Naive B cell (primary cell): ENCODE measurements at regions not wholly inside any gene's neighbourhood (a gene's known extent, or its start where the extent isn't known, plus 50 kb on each side); places are given as distances from the start of the nearest gene placed in this dataset.

ENCODE experiments used
- ATAC-seq, 2 donors: fragments of 150-1000 bp; cut with Tn5 transposase; 2 replicates each; pipeline ENCODE4 v1.10.0; 2021; ENCODE audit warnings: low read depth in 2 of 2, mild to moderate bottlenecking in 2 of 2, moderate library complexity in 2 of 2
- DNase-seq: peaks from one replicate; pipeline ENCODE4 v3.0.0; 2022
- H3K27ac Mint-ChIP-seq, 6 donors: one replicate each; pipeline ENCODE4 v1.8.0; 2020 to 2022; ENCODE audit warnings: mild to moderate bottlenecking in 6 of 6, mixed read lengths in 6 of 6, moderate library complexity in 5 of 6, inconsistent platforms in 2 of 6
- H3K27me3 Mint-ChIP-seq, 3 donors: one replicate each; pipeline ENCODE4 v1.8.0; 2021 to 2022; ENCODE audit warnings: mixed read lengths in 3 of 3, mild to moderate bottlenecking in 1 of 3
- H3K36me3 Mint-ChIP-seq, 2 donors: one replicate each; pipeline ENCODE4 v1.8.0; 2020 to 2022; ENCODE audit warnings: mixed read lengths in 2 of 2, inconsistent platforms in 1 of 2, mild to moderate bottlenecking in 1 of 2
- H3K4me1 Mint-ChIP-seq, 3 donors: one replicate each; pipeline ENCODE4 v1.8.0; 2020 to 2022; ENCODE audit warnings: mixed read lengths in 3 of 3, inconsistent platforms in 1 of 3, mild to moderate bottlenecking in 1 of 3, moderate library complexity in 1 of 3
- H3K4me3 Mint-ChIP-seq, 8 donors: one replicate each; pipeline ENCODE4 v1.8.0; 2020 to 2022; ENCODE audit warnings: mild to moderate bottlenecking in 8 of 8, mixed read lengths in 8 of 8, moderate library complexity in 8 of 8, inconsistent platforms in 2 of 8
- H3K9me3 Mint-ChIP-seq, 7 donors: one replicate each; pipeline ENCODE4 v1.8.0; 2020 to 2022; ENCODE audit warnings: mixed read lengths in 7 of 7, mild to moderate bottlenecking in 5 of 7, inconsistent platforms in 2 of 7, moderate library complexity in 1 of 7

GRCh38 chr1:5751833-5752745 is 240.1 kb downstream of the NPHP4 start:
- Mint-ChIP-seq H3K27me3 (peaks cover 13 to 20% (median 14%) of the 10 kb centered on the region in 3 donors), H3K4me3 (peak overlapping the region in 1 of 8 donors; percentile 72), H3K9me3 (peaks cover 0 to 5% (median 0%) of the 10 kb centered on the region in 7 donors), H3K4me1 (no peaks in the 10 kb centered on the region), H3K36me3 (no peaks in the 10 kb centered on the region), H3K27ac (no peak overlapping the region)
- no peak for DNase-seq
- no peak for ATAC-seq

GRCh38 chr1:5751163-5751540 is 241.1 kb downstream of the NPHP4 start:
- Mint-ChIP-seq H3K36me3 (no peaks in the 10 kb centered on the region), H3K4me1 (no peaks in the 10 kb centered on the region), H3K9me3 (peaks cover 0 to 5% (median 0%) of the 10 kb centered on the region in 7 donors), H3K27ac (no peak overlapping the region), H3K4me3 (no peak overlapping the region), H3K27me3 (peaks cover 13 to 16% (median 14%) of the 10 kb centered on the region in 3 donors)
- DNase-seq (no peak), ATAC-seq (no peak)

GRCh38 chr1:5750186-5751162 is 241.8 kb downstream of the NPHP4 start:
- Mint-ChIP-seq H3K4me3 (no peak overlapping the region), H3K36me3 (no peaks in the 10 kb centered on the region), H3K27me3 (peaks cover 13 to 18% (median 18%) of the 10 kb centered on the region in 3 donors), H3K27ac (peak overlapping the region in 1 of 6 donors; percentile 1), H3K9me3 (peaks cover 0 to 5% (median 0%) of the 10 kb centered on the region in 7 donors), H3K4me1 (no peaks in the 10 kb centered on the region)
- DNase-seq, result no peak
- ATAC-seq, result no peak

DNA sequence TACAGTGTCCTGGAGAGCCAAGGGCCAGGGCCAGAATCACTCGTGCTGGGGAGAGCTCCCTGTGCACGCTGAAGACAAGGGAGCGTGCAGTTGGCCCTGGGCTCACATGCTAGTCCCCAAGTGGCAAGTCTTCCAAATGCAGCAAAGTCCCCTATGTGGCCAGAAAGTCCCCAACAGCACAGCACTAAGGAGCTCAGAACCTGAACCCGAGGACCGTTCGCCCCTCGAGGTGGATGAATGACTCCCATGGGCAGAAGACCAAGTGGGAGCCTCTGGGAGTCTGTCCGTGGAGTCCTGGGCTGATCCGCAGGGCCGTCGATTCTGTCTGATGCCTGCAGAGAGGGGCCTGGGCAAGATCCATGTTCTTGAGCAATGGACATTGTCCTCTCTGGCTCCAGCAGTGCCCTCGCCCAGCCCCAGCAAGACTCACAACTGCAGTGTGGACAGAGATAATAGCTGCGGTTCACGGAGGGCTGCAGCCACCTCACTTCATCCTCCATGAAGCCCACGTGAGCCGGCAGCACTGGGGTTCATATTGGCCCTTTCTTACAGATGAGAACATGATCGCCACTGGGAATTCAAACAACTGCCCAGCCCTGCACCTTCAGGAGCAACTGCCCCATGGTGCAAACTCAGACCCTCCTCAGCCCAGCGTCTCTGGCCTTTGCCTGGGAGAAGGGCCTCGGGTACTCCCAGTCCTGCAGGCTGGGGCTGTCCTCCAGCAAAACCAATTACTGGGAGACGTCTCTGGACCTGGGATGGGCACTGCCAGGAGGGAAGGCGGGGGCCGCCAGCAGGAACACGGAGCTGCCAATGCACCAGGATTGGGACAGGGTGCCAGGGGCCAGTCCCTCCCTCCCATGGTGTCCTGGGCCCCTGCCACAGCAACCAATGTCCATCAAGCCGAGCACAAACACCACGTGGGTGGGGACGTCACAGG is 243.7 kb downstream of the NPHP4 start:
- H3K9me3 Mint-ChIP-seq, result peaks cover 0 to 5% (median 0%) of the 10 kb centered on the region in 7 donors
- H3K4me3 Mint-ChIP-seq, result no peak overlapping the region
- no peak for ATAC-seq

DNA sequence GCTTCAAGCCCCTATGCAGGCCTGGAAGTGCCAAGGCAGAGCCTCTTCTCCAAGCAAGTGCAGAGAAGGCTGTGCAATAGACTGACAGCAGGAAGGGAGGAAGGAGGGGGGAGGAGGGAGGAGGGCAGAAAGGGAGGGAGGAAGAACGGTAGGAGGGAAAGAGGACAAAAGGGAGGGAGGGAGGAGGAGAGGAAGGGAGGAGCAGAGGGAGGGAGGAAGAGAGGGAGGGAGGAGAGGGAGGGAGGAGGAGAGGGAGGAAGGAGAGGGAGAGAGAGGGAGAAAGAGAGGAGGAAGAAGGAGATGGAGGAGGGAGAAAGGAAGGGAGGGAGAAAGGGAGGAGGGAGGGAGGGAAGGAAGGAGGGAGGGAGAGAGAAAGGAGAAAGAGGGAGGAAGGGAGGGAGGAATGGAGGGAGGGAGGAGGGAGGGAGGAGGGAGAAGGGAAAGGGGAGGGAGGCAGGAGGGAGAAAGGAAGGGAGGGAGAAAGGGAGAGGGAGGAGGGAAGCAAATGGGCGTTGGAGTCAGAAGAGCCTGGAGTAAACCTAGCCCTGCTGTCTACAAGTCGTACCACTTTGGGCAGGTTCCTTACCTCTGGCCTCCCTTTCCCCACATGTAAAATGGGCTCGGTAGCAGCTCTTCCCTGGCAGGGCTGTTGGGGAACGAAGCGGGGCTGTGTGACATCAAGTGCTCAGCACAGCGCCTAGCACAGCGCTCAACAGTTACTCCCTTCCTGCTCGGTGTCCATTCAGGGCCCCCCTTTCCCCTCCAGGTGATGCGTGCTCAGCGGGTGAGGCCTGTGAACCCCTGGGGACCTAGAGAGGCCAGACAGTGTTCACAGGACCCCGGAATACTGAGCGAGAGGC is 244.6 kb downstream of the NPHP4 start:
- Mint-ChIP-seq H3K4me1 (peaks cover 0 to 4% (median 0%) of the 10 kb centered on the region in 3 donors), H3K27ac (no peak overlapping the region), H3K4me3 (no peak overlapping the region), H3K27me3 (peaks cover 18 to 36% (median 28%) of the 10 kb centered on the region in 3 donors), H3K9me3 (peaks cover 0 to 5% (median 0%) of the 10 kb centered on the region in 7 donors), H3K36me3 (no peaks in the 10 kb centered on the region)
- DNase-seq (no peak), ATAC-seq (no peak)

More for the DNA sequence above, 243.7 kb downstream of the NPHP4 start:
- Mint-ChIP-seq H3K36me3 (no peaks in the 10 kb centered on the region), H3K4me1 (peaks cover 0 to 4% (median 0%) of the 10 kb centered on the region in 3 donors), H3K27ac (no peak overlapping the region), H3K27me3 (peaks cover 15 to 33% (median 26%) of the 10 kb centered on the region in 3 donors)
- DNase-seq, result no peak

DNA sequence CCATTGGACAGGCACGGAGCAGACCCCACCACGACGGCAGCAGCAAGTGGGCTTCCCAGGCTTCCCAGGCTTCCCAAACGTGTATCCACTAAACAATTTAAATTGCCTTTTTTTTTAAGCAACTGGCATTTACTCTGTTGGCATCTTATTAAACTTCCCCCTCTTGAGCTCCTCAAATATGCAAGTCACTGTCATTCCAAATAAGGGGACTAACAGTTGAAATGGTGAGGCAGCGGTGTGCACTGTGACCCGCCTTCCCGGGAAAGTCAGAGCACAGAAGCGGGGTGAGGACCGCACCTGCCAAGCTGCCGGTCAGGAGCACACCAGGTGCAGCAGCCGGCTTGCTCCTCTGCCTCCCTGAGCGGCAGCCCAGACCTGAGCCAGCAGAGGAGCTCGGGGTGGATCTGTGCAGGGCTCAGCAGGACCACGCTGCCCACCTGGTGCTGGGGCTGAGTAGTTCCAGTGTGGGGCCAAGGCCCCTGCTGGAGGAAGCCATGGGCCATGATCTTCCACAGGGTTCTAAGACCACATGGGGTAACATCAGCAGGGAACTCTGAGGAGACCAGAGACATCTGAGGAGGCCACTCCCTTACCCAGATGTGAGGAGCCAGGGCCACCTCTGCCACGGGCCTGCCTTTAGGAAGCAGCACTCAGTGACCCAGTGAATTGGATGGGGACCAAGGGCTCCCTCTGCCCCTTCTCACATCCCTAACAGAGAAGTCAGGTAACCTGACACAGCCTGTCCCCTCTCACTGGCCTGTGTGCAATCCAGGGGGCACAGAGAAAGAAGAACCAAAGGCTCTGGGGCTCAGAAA is 245.4 kb downstream of the NPHP4 start:
- no peak for ATAC-seq
- Mint-ChIP-seq H3K27me3 (peaks cover 22 to 40% (median 30%) of the 10 kb centered on the region in 3 donors), H3K4me3 (no peak overlapping the region), H3K36me3 (no peaks in the 10 kb centered on the region), H3K9me3 (peaks cover 0 to 5% (median 0%) of the 10 kb centered on the region in 7 donors), H3K27ac (no peak overlapping the region), H3K4me1 (peaks cover 0 to 4% (median 0%) of the 10 kb centered on the region in 3 donors)
- no peak for DNase-seq

DNA sequence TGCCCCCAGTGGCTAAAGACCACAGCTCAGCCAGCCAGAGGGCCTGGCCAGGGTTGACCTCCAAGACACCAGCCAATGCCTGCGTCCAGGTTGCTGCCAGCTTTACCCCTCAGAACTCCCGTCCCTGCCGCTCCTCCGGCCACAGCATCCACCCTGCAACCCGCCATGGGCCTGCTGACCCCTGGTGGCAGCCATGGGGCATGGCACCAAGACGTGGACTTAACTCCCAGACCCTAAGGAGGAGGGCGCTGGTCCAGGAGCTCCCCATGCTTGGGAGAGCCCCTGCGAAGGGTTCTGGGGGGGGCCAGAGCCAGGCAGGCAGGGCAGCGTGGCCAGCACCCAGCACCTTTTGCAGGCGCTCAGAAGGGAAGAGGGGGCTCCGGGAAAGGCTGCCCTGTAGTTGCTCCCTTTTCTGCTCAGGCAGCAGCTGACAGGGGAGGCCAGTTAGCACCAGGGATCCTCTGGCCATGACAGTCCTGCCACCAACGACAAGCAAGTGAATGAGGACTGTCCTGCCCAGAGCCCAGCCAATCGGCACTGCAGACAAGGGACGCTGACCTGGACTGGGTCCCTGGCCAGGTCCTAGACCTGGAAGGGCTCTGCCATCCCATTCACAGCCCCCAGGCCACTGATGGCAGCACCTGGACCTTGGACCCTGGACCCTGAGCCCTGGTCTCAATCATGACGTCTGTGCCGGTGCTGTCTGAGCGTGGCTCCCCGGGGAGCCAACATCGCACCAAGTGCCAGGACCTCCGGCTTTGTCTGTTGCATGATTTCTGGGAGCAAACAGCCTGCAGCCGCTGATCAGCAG is 246.2 kb downstream of the NPHP4 start:
- Mint-ChIP-seq H3K27ac (no peak overlapping the region), H3K36me3 (no peaks in the 10 kb centered on the region), H3K9me3 (peaks cover 0 to 5% (median 0%) of the 10 kb centered on the region in 7 donors), H3K4me1 (peaks cover 0 to 4% (median 0%) of the 10 kb centered on the region in 3 donors), H3K4me3 (no peak overlapping the region), H3K27me3 (peaks cover 22 to 40% (median 26%) of the 10 kb centered on the region in 3 donors)
- ATAC-seq, result no peak
- DNase-seq, result peak; percentile 10

DNA sequence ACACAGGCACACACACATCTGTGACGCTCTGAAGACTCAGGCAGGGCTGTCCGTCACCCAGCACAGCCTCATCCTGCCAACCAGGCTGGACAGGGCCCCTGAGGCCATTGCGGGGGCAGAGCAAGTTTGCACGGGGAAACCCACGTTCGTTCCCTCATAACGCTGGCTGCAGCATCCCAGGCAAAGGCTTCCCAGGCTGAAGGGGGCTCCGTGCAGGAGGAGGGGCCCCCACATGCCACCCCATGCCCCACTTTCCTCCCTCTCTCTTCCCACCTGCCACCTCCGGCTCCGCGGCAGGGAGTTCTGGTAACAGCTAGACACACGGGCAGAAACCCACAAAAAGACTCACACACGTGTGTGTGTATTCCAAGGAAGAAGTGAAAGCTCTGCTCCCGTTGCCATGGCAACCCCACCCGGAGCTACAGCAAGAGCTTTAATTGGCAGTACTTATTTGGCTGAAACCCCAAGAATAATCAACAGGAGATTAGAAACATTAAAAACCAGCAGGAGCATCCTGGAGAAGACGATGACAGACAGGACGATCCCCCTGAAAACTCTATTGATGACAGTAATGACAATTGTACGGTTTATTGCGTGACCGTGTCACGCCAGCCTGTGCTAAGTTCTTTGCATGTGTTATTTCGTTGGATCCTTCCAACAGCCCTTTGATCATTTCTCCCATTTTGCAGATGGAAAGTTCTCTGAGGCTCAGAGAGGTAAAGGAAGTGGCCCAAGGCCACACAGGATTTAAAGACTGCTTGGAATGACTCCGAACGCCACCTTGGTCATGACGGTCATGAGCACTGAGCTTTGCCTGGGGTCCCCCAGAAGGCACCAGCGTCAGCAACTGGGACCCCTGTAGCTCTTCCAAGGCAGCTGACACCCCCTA is 247.1 kb downstream of the NPHP4 start:
- Mint-ChIP-seq H3K27ac (no peak overlapping the region), H3K4me1 (peaks cover 0 to 4% (median 0%) of the 10 kb centered on the region in 3 donors), H3K4me3 (no peak overlapping the region)

GRCh38 chr1:5744341-5744740 is 247.9 kb downstream of the NPHP4 start:
- peaks cover 0 to 2% (median 0%) of the 10 kb centered on the region in 7 donors for H3K9me3 Mint-ChIP-seq
- peaks cover 0 to 4% (median 0%) of the 10 kb centered on the region in 3 donors for H3K4me1 Mint-ChIP-seq
- DNase-seq (no peak), ATAC-seq (no peak)
- H3K27me3 Mint-ChIP-seq, result peaks cover 15 to 30% (median 19%) of the 10 kb centered on the region in 3 donors
- H3K4me3 Mint-ChIP-seq, result no peak overlapping the region
- no peaks in the 10 kb centered on the region for H3K36me3 Mint-ChIP-seq
- H3K27ac Mint-ChIP-seq, result no peak overlapping the region

More for the DNA sequence above, 247.1 kb downstream of the NPHP4 start:
- Mint-ChIP-seq H3K27me3 (peaks cover 22 to 38% (median 26%) of the 10 kb centered on the region in 3 donors), H3K9me3 (peaks cover 0 to 5% (median 0%) of the 10 kb centered on the region in 7 donors), H3K36me3 (no peaks in the 10 kb centered on the region)
- no peak for DNase-seq
- ATAC-seq, result no peak
